ENCODE measurements at regions not wholly inside any gene's neighbourhood (a gene's known extent, or its start where the extent isn't known, plus 50 kb on each side); places are given as distances from the start of the nearest gene placed in this dataset.

GRCh38 chr12:24057920-24058476 lies 108.5 kb upstream of the SOX5 start:
- TF ChIP-seq, protein P1, sequence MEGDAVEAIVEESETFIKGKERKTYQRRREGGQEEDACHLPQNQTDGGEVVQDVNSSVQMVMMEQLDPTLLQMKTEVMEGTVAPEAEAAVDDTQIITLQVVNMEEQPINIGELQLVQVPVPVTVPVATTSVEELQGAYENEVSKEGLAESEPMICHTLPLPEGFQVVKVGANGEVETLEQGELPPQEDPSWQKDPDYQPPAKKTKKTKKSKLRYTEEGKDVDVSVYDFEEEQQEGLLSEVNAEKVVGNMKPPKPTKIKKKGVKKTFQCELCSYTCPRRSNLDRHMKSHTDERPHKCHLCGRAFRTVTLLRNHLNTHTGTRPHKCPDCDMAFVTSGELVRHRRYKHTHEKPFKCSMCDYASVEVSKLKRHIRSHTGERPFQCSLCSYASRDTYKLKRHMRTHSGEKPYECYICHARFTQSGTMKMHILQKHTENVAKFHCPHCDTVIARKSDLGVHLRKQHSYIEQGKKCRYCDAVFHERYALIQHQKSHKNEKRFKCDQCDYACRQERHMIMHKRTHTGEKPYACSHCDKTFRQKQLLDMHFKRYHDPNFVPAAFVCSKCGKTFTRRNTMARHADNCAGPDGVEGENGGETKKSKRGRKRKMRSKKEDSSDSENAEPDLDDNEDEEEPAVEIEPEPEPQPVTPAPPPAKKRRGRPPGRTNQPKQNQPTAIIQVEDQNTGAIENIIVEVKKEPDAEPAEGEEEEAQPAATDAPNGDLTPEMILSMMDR (IDR thresholded peaks at IDR 0.05; ENCODE audit: insufficient read depth, low read length, poor library complexity, severe bottlenecking): no peak
- no peak for TF ChIP-seq EZH2phosphoT487 (conservative IDR thresholded peaks at IDR 0.05; ENCODE audit: low read length)
